HG03457 (cell line): ENCODE measurements at regions not wholly inside any gene's neighbourhood (a gene's known extent, or its start where the extent isn't known, plus 50 kb on each side); places are given as distances from the start of the nearest gene placed in this dataset.
A peak's percentile ranks its signal among the peaks of the same experiment; 100 is the strongest.

Experiments used
- ATAC-seq: cut with Tn5 transposase; IDR thresholded peaks from one replicate; pipeline ENCODE4 v1.9.1; 2021; ENCODE audit warnings: moderate number of reproducible peaks; ENCODE audit not compliant: unreplicated experiment

DNA sequence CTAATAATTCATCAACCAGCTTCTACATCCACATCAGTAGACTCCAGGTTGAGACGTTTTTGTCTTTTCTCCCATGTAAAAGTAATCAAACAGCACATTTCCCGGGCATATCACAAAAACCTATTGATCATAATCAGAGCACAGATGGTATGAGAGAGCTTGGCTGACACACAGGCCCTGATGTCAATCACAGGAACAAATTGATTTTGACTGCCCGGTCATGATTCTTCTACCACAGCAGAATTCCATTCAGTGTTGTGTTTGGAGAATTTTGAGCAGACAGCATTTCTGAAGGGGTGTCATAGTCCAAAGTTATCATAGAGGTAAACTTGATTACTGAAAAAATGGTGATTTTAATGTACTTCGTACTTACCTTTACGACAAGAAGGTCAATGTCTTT lies 351.1 kb downstream of the ZSWIM6 start:
- ATAC-seq: no peak

DNA sequence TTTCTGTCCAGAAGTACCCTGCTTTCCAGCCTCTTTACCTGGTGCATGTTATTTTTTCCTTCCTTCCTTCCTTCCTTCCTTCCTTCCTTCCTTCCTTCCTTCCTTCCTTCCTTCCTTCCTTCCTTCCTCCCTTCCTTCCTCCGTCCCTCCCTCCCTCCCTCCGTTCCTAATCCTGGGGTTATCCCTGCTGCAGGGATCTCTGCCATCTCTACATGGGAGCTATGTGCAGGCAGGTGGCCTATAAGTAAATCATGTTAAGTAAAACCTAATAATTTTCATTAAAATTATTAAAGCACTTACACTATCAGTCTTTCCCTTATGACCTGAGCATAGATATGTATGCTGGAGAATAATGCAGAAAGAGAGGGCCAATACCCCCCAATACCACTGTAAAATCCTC lies 351.9 kb downstream of the ZSWIM6 start:
- no peak for ATAC-seq

DNA sequence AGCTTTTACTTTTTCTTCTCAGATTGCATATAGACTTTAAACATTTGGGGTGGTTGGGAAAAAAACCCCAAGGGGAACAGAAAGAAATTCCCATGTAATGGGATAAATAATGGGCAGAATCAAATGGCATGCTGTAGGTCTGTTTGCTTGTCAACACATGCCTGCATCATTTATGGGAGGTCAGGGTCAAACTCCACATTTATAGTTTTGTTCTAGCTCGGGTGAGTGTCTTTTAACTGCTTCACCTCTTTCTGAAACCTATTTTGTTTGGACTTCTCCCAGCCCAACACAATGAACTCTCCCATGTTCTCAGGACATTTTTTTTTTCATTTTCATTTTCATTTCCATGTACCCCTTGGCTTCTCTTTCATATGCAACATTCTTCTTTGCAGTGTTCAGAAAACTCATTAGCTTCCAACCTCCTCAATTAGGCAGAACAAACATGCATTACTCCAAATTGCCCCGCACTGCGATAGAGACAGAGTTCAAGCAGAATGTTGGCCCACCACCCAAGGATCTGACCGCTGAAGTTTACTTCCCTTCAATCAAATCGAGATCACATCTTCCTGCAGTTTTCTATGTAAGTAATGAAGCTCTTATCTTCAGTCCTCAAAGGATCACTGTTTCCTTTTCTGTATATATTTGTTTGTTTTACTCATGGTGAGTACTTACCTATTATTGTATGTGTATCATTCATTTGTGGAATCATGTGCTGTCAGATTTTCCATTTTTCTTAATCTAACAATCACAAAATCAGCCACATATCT lies 354.6 kb downstream of the ZSWIM6 start:
- no peak for ATAC-seq

DNA sequence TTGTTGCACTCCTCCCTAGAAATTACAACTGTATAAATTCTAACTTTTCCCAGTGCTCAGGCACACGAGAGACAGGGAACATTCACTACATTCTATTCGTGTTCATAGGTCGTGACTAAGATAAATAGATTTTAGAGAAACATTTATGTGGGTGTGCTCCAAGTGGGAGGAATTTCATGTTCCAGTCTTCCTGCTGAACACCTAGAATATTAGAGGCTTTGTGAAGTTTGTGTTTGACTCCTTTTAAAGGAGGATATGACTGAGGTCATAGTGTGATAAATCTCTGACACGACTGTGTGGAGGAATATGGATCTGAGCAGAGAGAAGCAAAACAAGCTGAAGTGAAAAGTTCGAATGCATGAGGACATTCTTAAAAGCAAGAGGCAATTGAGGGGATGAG lies 355.3 kb downstream of the ZSWIM6 start:
- ATAC-seq: no peak

DNA sequence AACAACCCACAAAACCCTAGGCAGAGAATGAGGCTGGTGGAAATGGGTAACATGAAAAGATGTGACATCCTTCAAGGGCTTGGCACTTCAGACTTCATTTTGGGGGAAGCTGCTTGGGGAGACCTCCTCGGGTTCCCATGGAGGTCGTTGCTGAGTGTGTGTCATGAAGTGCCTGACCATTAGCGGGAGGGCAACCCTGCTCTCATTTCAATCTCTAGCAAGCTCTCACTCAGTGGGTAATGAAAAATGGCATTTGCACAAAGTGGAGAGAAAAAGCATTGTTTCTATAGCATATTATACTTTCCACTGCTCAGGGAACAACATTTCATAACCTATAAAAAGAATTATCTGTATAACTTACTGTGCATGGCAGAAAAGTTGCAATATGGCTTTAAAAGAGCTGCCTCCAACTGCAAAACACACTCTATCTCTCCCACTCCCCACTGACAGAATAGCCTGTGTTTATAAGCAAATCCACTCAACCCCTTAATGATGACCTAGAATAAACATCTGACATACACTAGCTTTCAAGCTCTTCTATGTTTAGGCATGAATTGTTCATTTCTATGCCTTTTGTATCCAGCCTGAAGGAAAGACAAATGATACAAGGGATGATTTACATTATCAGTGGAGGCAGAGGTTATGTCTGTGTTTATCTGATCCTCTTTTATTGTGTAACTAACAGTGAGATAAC lies 357.2 kb downstream of the ZSWIM6 start:
- ATAC-seq: no peak

DNA sequence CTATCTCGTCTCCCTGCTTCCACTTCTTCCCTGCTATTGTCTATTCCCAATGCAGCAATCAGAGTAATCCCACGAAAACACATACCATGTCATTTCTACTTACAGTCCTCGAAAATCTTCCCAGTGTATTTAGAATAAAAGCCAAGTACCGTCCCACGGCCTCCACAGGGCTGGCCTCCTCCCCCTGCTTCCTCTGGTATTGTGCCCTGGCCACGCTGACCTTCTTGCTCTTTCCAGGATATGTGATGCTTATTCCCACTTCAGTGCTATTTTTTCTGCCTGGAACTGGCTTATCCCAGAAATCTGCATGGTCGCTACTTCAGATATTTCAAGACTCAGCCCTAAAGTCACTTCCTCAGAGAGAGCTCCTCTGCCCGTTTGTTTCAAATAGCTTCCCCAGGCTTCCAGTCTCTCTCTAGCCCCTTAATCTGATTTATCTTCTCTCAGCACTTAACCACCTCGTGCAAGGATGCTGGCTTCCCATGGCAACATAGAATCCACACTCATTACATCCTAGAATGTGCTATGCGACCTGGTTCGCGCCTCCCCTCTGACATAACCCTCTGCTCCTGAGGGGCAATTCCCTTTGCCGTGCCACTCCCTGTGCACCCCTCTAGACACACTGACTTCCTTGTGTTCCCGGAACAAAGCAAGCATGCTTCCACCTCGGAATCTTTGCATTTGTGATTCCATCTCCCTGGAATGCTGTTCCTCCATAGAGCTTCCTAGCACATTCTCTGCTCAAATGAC lies 365.9 kb downstream of the ZSWIM6 start:
- ATAC-seq: no peak

DNA sequence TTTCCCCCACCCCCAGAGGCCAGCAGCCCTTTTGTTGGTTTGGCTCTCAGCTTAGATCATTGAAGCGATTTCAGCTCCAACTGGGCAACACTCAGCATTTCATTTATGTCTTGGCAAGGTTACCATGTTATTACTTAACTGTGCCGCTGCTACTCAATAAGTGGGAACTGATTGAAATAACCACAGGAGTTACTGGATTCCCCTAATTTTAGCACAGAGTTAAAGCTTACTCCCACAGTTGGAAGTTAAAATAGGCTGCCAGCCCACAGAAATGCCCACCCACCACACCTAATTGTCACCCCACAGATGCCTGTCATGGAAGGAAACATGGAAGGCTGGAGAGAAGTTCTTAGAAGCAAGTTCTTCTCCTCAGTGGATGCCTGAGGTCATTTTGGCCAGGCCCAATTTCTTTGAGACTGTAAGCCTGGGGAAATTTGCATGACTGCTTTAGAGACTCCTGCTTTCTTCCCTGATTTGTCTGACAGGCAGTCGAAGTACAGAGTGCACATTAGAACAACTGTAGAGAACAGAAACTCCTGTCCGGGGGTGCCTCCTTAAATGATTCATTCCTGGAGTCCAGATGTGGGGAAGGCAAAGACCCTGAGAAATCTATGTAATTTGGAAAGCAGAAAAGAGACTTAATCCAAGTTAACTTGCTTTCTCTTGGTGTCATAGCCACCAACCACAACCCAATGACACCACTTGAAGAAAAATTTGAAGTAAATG lies 370.0 kb downstream of the ZSWIM6 start:
- peak; percentile 67 for ATAC-seq

DNA sequence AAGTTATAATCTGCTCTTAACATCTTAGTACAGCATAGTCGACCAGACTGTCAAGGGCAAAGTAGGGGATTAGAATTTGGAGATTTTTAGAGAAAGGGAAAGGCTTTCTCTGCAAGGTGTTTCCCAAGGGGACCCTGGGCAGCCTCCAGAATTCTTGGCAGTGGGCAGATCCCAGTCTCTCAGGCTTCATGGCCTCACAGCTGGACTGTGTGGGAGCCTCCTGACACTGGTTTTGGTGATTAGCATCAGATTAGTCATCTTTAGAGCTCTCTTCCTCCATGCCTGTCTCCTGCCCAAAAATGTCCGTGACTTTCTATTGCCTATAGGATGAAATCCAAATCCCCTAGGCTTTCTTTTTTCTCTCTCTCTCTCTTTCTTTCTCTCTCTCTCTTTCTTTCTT lies 370.7 kb downstream of the ZSWIM6 start:
- ATAC-seq: no peak

DNA sequence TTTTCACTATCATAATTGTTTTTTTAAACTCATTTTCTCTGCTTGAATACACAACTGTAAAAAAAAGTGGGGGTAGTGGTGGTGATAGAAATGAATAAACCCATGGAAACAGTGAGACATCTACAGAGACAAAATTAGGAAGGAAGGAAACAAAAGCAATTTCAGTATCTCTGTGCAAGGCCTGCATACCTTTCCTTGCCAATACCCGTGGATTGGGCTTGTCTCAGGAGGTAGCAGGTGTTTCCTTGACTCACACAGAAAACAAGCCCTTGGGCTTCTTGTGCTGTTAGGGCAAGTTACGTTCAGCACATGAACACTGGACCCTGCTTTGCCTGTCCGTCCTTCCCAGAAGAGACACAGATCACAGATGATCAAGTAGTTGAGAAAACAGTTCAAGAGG lies 372.2 kb downstream of the ZSWIM6 start:
- no peak for ATAC-seq

DNA sequence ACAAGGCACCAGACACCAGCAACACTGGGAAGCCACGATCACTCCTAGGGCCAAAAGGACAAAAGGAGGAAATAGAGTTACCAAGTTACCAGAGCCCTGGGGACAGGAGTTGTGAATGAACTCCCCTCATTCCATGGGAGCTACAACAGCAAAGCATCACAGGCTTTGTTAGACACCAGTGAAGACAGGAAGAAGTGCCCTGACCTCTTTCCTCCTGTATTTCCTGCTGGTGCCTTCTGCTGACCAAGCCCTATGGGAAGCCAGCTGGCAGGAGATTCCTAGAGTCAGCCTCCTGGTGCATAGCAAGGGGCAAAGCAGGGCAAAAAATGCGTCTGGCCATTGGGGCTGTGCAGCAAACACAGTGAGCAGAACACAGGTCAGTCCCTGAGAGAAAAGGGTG lies 374.7 kb downstream of the ZSWIM6 start:
- ATAC-seq: no peak

DNA sequence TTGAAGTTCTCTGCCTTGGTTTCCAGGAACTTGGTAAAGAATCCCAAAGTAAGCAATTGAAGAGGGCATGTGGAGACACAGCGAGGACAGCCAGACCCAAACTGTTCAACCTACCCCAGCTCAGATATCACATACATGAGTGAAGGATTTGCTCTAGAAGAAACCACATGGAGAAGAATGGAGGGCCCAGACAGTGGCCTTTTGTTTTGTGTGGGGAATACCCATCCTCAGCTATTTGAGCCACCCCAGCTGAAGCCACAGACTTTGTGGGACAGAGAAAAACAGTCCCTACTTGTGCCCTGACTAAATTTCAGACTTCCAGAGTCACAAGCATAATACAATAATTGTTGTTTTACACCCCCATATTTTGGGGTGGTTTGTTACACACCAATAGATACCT lies 387.1 kb downstream of the ZSWIM6 start:
- ATAC-seq: no peak

DNA sequence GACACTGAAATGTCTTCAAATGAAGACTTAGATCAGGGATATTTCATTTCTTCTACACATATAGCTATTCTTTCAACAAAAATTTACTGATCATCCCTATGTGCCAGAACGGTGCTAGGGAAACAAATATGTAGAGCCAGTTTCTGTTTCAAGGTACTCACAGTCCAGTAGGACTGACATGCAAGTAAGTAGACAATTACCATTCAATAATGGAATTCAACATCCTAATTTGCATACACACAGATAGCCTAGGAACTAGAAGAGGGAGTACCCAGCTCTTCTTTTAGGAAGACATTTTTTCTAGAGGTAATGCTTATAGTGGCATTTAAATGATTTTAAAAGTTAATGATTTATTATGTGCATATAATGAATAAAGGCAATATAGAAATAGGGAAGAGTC lies 388.8 kb downstream of the ZSWIM6 start:
- ATAC-seq: no peak

DNA sequence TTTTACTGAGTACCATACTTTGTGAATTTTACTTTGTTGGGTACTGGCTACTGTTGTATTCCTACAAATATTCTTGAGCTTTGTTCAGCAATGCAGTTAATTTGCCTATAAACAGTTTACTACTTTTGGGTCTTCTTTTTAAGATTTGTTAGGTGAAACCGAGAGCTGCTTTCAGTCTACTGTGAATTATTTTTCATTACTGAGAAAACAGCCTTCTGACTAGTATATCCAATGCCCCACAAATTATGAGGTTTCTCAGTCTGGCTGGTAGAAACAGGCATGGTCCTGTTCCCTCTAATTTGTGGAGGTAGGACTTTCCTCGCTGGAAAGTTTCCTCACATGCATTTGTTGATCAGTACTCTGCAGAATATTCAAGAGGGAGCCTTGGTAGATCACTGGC lies 392.0 kb downstream of the ZSWIM6 start:
- no peak for ATAC-seq

DNA sequence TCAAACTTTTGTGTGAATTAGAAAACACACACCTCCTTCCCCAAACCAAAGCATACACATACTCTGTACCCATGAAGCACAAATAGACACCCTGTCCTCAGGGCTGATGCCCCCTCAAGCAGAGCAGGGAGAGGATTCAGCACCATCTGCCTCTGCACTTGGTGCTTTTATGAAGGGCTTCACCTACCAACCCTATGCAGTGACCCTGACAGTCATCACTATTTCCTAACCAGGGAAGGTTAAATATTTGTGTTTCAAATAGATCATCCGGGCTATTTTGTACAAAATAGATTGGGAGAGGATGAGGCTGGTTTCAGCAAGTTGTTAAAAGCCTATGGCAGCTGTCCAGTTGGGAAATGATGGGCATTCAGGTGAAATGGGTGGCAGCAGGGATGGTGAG lies 396.2 kb downstream of the ZSWIM6 start:
- no peak for ATAC-seq

DNA sequence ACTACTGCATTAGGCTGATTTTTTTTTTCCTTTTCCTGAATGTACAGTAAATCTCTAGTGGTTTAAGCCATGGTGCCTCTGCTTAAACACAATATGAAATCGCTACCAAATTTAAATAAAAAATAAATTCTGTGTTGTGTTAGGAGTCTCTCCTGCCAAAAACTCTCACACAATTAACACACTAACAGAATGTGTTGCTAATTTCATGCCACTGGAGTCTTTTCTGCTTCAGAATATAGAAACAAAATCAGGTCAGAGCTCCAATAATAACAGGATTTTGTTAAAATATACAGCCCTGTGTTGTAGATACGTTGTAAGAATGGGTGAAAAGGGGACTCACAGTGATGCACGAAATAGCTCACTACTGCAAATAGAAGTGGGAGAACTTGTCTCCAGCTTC lies 398.8 kb downstream of the ZSWIM6 start:
- no peak for ATAC-seq

DNA sequence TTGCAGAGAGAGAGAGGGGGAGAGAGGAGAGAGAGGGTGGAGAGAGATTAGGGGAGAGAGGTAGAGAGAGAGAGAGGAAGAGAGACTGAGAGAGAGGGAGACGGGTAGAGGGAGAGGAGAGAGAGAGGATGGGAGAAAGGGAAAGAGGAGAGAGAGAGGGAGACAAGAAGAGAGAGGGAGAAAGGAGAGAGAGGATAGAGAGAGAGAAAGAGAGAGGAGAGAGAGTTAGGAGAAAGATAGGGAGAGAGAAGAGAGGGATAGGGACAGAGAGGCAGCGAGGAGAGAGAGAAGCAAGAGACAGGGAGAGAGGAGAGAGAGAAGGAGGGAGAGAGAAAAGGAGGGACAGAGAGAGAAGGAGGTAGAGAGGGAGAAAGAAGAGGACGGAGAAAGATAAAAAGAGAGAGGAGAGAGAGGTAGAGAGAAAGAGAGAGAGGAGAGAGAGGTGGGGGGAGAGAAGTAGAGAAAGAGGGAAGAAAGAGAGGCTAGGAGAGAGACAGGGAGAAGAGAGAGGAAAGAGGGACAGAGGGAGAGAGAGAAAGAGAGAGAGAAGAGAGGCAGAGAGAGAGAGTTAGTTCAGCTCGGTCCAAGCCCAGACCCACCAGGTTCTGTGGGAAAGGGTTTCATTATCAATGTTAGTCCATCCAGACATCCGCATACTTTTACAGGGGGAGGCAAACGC lies 399.3 kb downstream of the ZSWIM6 start:
- ATAC-seq: no peak

DNA sequence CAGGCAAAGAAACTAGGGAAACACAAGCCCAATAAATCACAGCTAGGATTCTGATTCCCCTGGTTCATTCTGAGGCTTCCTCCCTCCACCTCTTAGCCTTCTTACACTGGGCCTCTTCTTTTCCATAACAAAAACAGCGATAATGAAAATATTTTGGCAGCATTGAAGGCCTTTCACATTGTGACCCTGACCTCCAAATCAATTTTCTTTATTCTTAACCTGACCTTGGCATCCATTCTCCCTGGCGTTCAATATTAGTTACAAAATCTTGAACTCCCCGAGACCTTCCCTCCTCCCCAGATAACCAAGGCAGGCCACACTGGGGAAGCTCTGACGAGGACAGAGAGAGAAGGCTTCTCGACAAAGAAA lies 399.9 kb downstream of the ZSWIM6 start:
- ATAC-seq: no peak

DNA sequence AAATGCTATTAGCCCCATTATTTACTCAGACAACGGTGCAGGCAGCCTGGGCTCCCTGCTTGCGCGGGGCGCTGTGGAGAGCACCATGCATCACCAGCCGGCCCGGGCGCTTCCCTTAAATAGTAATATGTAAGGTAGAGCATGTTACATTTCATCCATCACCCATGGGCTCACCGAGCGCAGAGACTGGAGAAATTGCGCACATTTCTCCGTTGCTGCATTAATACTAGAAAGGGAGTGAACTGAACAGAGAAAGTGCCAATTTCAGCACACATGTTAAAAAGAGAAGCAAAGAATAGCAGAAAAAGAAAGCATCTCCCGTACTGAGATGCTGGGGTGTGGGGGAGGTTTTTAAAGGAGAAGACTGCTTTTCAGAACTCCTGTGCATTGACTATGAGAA lies 400.3 kb downstream of the ZSWIM6 start:
- ATAC-seq: no peak

DNA sequence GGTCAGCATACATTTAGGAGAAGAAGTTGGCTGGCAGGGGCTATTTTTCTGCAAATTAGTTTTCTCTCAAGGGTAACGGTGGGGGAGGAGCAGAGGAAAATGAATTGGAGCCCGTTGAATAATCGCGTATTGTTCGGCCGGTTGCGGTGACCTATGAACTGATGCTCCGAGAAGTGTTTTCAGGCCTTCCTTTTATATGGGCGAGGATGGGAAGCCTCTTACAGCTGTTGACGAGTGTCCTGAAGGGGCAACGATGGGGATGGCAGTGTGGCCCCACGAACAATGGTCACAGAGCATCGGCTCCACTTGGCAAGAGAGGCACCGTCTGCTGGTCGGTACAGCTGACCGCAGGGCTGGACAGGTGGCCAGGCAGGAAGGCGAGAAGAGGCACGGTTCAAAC lies 400.7 kb downstream of the ZSWIM6 start:
- no peak for ATAC-seq

DNA sequence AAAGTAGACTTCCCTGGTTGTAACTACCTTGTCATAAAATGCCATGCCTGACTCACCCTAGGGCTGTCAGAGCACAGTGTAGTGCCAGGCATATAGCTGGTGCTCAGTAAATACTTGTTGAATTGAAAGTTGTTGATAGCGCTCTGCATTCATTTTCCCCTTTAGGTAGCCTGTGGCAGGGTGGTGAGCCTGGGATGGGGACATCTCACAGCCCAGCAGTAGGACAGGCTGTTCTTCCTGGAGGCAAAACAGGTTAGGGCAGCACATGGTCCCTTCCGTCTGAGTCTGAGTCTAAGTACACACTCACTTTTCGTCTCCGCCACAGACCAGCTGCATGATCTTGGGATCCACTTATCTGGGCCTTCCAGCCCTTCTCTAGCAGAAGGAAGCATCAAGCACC lies 401.9 kb downstream of the ZSWIM6 start:
- ATAC-seq: no peak

DNA sequence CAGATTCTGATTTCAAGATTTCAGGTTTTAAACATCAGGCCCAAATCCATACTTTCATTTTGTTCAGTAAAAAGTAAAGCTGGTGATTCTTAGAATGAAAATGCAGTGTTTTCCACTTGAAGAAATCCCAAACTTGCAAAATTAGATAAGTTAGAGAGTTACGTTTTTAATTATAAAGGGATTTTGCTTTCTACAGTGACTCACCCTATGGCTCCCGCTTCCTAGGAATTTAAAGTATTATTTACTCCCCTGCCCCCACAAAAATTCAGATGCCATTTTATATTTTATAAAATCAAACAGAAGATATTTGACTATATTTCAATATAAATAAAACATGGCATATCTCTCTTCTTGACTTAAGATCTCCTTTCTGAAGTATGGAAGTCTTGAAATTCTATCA lies 402.9 kb downstream of the ZSWIM6 start:
- ATAC-seq: no peak
